HepG2 (cell line): ENCODE measurements at regions not wholly inside any gene's neighbourhood (a gene's known extent, or its start where the extent isn't known, plus 50 kb on each side); places are given as distances from the start of the nearest gene placed in this dataset.

Experiments
- ATAC-seq: fragments of 200-7000 bp; cut with Tn5 transposase; 3 replicates; pipeline ENCODE4 v1.9.1; 2020; ENCODE audit warnings: mild to moderate bottlenecking, moderate library complexity
- BruUV-seq: library from RNA; stranded (reverse); fragments of 400-500 nt; replicated peaks from 2 replicates; lab custom pipeline; 2021; lab: Mats Ljungman, UMichigan
- CTCF ChIA-PET: fragments of 300-600 bp; formaldehyde crosslinking; extraction: SDS; loops from one replicate; lab custom pipeline; 2021; ENCODE audit warnings: low total read pairs, inconsistent platforms, low intra/inter-chr PET ratio; lab: Yijun Ruan, JAX
- POLR2A ChIA-PET: fragments of 350-600 bp; sonication (Branson Sonifier 250); formaldehyde crosslinking; loops from one replicate; lab custom pipeline; 2020; ENCODE audit warnings: antibody characterized with exemption, inconsistent platforms; lab: Yijun Ruan, JAX
- DNase-seq: peaks from one replicate; pipeline ENCODE4 v3.0.0-alpha.2; 2015; ENCODE audit warnings: low spot score
- FAIRE-seq: peaks from 3 replicates; lab custom pipeline; 2011; peaks lifted over from hg19 to GRCh38; lab: Jason Lieb, UNC
- H2AFZ ChIP-seq: one replicate; pipeline ENCODE4 v1.6.1; 2011; ENCODE audit warnings: low read length, inconsistent platforms
- H3K27ac ChIP-seq: fragments of 300-600 bp; 3 replicates; pipeline ENCODE4 v1.8.0; 2011; ENCODE audit warnings: mixed run types, mild to moderate bottlenecking, mixed read lengths, low read length, inconsistent platforms; ENCODE audit not compliant: insufficient read depth; ENCODE audit errors: extremely low read length
- H3K27me3 ChIP-seq, 2 experiments: fragments of 200-600 bp in 1 of 2; 2 replicates in 1 of 2; 3 replicates in 1 of 2; pipeline versions ENCODE4 v1.6.0 to v1.8.0; 2011; ENCODE audit warnings: low read length in 2 of 2, mild to moderate bottlenecking in 2 of 2, moderate library complexity in 2 of 2, inconsistent platforms in 1 of 2; ENCODE audit not compliant: insufficient read depth in 2 of 2, control insufficient read depth in 1 of 2
- H3K36me3 ChIP-seq, 2 experiments: fragments of 200-600 bp in 1 of 2; replicated peaks in 1 of 2; 2 replicates in 1 of 2; 3 replicates in 1 of 2; pipeline versions ENCODE4 v1.5.1 to v1.8.0; 2011; ENCODE audit warnings: low read length in 2 of 2, inconsistent platforms in 1 of 2; ENCODE audit not compliant: insufficient read depth in 2 of 2, control insufficient read depth in 1 of 2
- H3K4me1 ChIP-seq: 2 replicates; pipeline ENCODE4 v1.5.1; 2012; ENCODE audit warnings: low read length, inconsistent platforms; ENCODE audit not compliant: insufficient read depth
- H3K4me2 ChIP-seq: 2 replicates; pipeline ENCODE4 v1.6.0; 2011; ENCODE audit warnings: low read depth, low read length, inconsistent platforms
- H3K4me3 ChIP-seq, 3 experiments: fragments of 200-600 bp in 1 of 3; sonication (generic), shearing (Covaris generic) in 1 of 3; replicated peaks in 1 of 3; 2 replicates each; pipeline ENCODE4 v1.5.1; 2011 to 2016; ENCODE audit warnings: low read length in 3 of 3, inconsistent platforms in 2 of 3, low read depth in 2 of 3, mild to moderate bottlenecking in 2 of 3, control low read depth in 1 of 3, mixed read lengths in 1 of 3; ENCODE audit not compliant: insufficient read depth in 1 of 3
- H3K79me2 ChIP-seq: one replicate; pipeline ENCODE4 v1.6.1; 2011; ENCODE audit warnings: low read length, inconsistent platforms; ENCODE audit not compliant: insufficient read depth
- H3K9ac ChIP-seq: 2 replicates; pipeline ENCODE4 v1.6.0; 2011; ENCODE audit warnings: mild to moderate bottlenecking, low read depth, low read length, inconsistent platforms; ENCODE audit not compliant: insufficient read depth
- H3K9me3 ChIP-seq: 2 replicates; pipeline ENCODE4 v1.5.1; 2012; ENCODE audit warnings: mild to moderate bottlenecking, low read length
- H4K20me1 ChIP-seq: 2 replicates; pipeline ENCODE4 v1.6.0; 2011; ENCODE audit warnings: inconsistent platforms, mild to moderate bottlenecking, low read length, moderate library complexity; ENCODE audit not compliant: insufficient read depth
- CEBPZ ChIP-seq: IDR thresholded peaks from 2 replicates; pipeline ENCODE4 v1.6.1; 2012; ENCODE audit warnings: low read length, improper control_type of control experiment
- HNRNPL ChIP-seq: fragments of 200-400 bp; formaldehyde crosslinking; IDR thresholded peaks from 2 replicates; pipeline ENCODE4 v1.6.1; 2017; ENCODE audit warnings: mild to moderate bottlenecking, low read depth, low read length
- MEIS1 ChIP-seq: sonication (generic); formaldehyde crosslinking; IDR thresholded peaks from 2 replicates; pipeline ENCODE4 v1.9.0; 2021; ENCODE audit warnings: mild to moderate bottlenecking, missing genetic modification reagents, moderate library complexity, borderline replicate concordance
- TRIM22 ChIP-seq: fragments of 450-650 bp; IDR thresholded peaks from 2 replicates; pipeline ENCODE4 v1.6.1; 2017
- ZNF879 ChIP-seq: sonication (generic); formaldehyde crosslinking; IDR thresholded peaks from 2 replicates; pipeline ENCODE4 v1.8.1; 2023; ENCODE audit warnings: missing genetic modification reagents
- WGBS: methylation state at CpG from one replicate; pipeline ENCODE4 v1.1.6; 2017; ENCODE audit warnings: low lambda C conversion rate; 5-methylcytosine and 5-hydroxymethylcytosine counted together
- in situ Hi-C: cut with HindIII; loops from 2 replicates; pipeline ENCODE4 v1.10.0; 2017; ENCODE audit warnings: low pct_unique_long_range_greater_than_20kb; ENCODE audit not compliant: extremely low pct_ligation_motif_present
- intact Hi-C: fragments of 100-400 bp; cut with micrococcal nuclease; formaldehyde crosslinking; loops from one replicate; pipeline ENCODE4 v1.10.0; 2022; ENCODE audit not compliant: unreplicated experiment

GRCh38 chr4:123632693-123633030, 236.1 kb downstream of the SPRY1 start:
- Histone ChIP-seq H3K27me3 (no peaks in the 10 kb centered on the region), H3K4me1 (peaks cover 6% of the 10 kb centered on the region; the same call in 1 of the 2 replicates), H3K27ac (no peak overlapping the region), H3K4me2 (no peak overlapping the region), H3K79me2 (no peaks in the 10 kb centered on the region), H3K9ac (no peak overlapping the region), H3K4me3 (no peak overlapping the region), H4K20me1 (no peaks in the 10 kb centered on the region), H3K36me3 (no peaks in the 10 kb centered on the region), H3K9me3 (no peaks in the 10 kb centered on the region), H2AFZ (no peak overlapping the region)
- in situ Hi-C loops: no loop called here
- intact Hi-C loops: no loop called here
- FAIRE-seq (no peak), DNase-seq (no peak), ATAC-seq (no peak)
- ChIA-PET CTCF (no interaction called here), POLR2A (no interaction called here)
- no peak for TF ChIP-seq MEIS1 (CRISPR knock-in tag)
- TF ChIP-seq ZNF879 (CRISPR knock-in tag): no peak
- no peak for TF ChIP-seq CEBPZ
- no peak for TF ChIP-seq HNRNPL
- TF ChIP-seq TRIM22: no peak
- 78% methylated on average over 3 of the region's 3 CpGs for whole genome bisulfite sequencing
- no TSS peak for BruUV-seq
